ENCODE measurements at regions not wholly inside any gene's neighbourhood (a gene's known extent, or its start where the extent isn't known, plus 50 kb on each side); places are given as distances from the start of the nearest gene placed in this dataset.

DNA sequence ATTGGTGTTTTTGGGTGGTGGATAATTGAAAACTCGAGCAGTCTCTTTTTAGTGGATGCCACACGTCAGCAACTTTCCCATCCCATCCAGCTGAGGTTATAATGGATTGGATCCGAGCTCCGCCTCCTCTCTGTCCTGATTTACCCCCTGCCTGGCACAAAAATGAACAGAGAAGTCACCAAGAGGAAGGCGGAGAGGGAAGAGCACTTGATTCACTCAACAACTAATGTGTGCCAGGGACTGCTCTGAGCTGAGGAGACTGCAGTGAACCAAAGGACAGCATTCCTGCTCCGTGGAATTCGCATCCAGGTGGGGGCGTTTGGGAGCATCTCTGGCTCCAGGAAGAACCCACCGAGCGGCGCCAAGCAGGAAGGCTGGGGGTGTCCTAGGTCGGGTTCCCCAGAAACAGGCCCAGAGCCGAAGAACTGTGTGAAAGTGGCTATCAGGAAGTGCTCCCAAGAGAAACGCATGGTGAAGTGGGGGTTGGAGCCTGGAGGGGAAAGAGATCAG lies 95.8 kb upstream of the NAA20 start:
- TF ChIP-seq, protein P1, sequence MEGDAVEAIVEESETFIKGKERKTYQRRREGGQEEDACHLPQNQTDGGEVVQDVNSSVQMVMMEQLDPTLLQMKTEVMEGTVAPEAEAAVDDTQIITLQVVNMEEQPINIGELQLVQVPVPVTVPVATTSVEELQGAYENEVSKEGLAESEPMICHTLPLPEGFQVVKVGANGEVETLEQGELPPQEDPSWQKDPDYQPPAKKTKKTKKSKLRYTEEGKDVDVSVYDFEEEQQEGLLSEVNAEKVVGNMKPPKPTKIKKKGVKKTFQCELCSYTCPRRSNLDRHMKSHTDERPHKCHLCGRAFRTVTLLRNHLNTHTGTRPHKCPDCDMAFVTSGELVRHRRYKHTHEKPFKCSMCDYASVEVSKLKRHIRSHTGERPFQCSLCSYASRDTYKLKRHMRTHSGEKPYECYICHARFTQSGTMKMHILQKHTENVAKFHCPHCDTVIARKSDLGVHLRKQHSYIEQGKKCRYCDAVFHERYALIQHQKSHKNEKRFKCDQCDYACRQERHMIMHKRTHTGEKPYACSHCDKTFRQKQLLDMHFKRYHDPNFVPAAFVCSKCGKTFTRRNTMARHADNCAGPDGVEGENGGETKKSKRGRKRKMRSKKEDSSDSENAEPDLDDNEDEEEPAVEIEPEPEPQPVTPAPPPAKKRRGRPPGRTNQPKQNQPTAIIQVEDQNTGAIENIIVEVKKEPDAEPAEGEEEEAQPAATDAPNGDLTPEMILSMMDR (IDR thresholded peaks at IDR 0.05; ENCODE audit: borderline replicate concordance, extremely low read depth, low read length, poor library complexity, severe bottlenecking) = no peak
- TF ChIP-seq EZH2 (IDR thresholded peaks at IDR 0.05; ENCODE audit: borderline replicate concordance, low read depth, low read length, severe bottlenecking) = no peak

Data from DND-41 (cell line).